ENCODE measurements at regions not wholly inside any gene's neighbourhood (a gene's known extent, or its start where the extent isn't known, plus 50 kb on each side); places are given as distances from the start of the nearest gene placed in this dataset.

DNA sequence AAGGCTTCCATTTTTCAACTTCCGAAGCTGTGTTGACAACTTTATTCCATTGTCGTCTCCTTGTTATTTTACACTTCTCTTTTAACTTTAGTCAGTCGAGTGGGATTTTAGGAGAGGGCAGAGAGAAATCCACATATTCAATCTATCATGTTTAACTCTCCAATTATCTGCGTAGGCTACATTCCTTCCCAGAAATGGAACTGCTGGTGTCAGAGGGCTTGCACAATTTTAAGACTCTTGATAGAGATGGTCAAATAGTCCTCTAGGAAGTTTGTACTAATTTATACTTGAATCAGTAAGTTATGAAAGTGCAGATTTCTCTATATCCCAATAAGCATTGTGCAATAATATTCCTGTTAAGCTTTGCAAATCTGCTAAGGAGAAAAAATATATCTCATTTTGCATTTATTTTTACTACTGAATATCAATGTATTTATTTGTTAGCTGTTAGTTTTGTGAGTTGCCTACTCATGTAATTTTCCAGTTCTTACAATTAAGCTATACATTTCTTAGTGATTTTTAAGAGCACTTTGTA, 95.6 kb downstream of the CYP26B1 start:
- TF ChIP-seq, protein P1, sequence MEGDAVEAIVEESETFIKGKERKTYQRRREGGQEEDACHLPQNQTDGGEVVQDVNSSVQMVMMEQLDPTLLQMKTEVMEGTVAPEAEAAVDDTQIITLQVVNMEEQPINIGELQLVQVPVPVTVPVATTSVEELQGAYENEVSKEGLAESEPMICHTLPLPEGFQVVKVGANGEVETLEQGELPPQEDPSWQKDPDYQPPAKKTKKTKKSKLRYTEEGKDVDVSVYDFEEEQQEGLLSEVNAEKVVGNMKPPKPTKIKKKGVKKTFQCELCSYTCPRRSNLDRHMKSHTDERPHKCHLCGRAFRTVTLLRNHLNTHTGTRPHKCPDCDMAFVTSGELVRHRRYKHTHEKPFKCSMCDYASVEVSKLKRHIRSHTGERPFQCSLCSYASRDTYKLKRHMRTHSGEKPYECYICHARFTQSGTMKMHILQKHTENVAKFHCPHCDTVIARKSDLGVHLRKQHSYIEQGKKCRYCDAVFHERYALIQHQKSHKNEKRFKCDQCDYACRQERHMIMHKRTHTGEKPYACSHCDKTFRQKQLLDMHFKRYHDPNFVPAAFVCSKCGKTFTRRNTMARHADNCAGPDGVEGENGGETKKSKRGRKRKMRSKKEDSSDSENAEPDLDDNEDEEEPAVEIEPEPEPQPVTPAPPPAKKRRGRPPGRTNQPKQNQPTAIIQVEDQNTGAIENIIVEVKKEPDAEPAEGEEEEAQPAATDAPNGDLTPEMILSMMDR (IDR thresholded peaks at IDR 0.05): no peak
- no peak for TF ChIP-seq EZH2 (IDR thresholded peaks at IDR 0.05)

Data from neural progenitor cell (in vitro differentiated cells).